Thoracic aorta (tissue), 2 donors: ENCODE measurements at regions not wholly inside any gene's neighbourhood (a gene's known extent, or its start where the extent isn't known, plus 50 kb on each side); places are given as distances from the start of the nearest gene placed in this dataset.

Experiments
- ATAC-seq: fragments of 150-250 bp; one replicate; pipeline ENCODE4 v1.8.0; 2017; ENCODE audit warnings: low read depth; ENCODE audit not compliant: insufficient number of reproducible peaks, low FRiP score
- DNase-seq: peaks from one replicate; pipeline ENCODE4 v3.0.0-alpha.2; 2020; ENCODE audit warnings: low spot score
- H3K27ac ChIP-seq, 2 donors: fragments of 200-600 bp; sonication (generic); 1 replicate in 1 of 2; 2 replicates in 1 of 2; pipeline ENCODE4 v1.5.1; 2016; ENCODE audit warnings: mild to moderate bottlenecking in 2 of 2, moderate library complexity in 2 of 2
- H3K27me3 ChIP-seq: fragments of 200-600 bp; sonication (generic); replicated peaks from 2 replicates; pipeline ENCODE4 v1.6.0; 2016; ENCODE audit warnings: mild to moderate bottlenecking; ENCODE audit not compliant: insufficient read depth
- H3K36me3 ChIP-seq: fragments of 200-600 bp; sonication (generic); one replicate; pipeline ENCODE4 v1.5.1; 2016
- H3K4me1 ChIP-seq, 2 donors: fragments of 200-600 bp; sonication (generic); 1 replicate in 1 of 2; 2 replicates in 1 of 2; pipeline versions ENCODE4 v1.5.1 to v1.6.0; 2016; ENCODE audit warnings: low read depth in 2 of 2, mild to moderate bottlenecking in 1 of 2; ENCODE audit not compliant: control insufficient read depth in 1 of 2
- H3K4me3 ChIP-seq: fragments of 200-600 bp; sonication (generic); 2 replicates; pipeline ENCODE4 v1.5.1; 2016; ENCODE audit warnings: mild to moderate bottlenecking
- H3K9me3 ChIP-seq: fragments of 200-600 bp; sonication (generic); 2 replicates; pipeline ENCODE4 v1.5.1; 2016
- CTCF ChIP-seq: fragments of 200-600 bp; sonication (generic); IDR thresholded peaks from one replicate; pipeline ENCODE4 v1.5.1; 2019; ENCODE audit warnings: antibody characterized with exemption

- Histone ChIP-seq H3K4me3 (no peak overlapping the region), H3K4me1 (no peaks in the 10 kb centered on the region), H3K9me3 (no peaks in the 10 kb centered on the region), H3K27ac (no peak overlapping the region), H3K36me3 (no peaks in the 10 kb centered on the region), H3K27me3 (no peaks in the 10 kb centered on the region)
- no peak for ATAC-seq
- no peak for DNase-seq
- TF ChIP-seq CTCF: no peak
Measured at GRCh38 chr2:17179145-17179808, 339.0 kb downstream of the RAD51AP2 start.

DNA sequence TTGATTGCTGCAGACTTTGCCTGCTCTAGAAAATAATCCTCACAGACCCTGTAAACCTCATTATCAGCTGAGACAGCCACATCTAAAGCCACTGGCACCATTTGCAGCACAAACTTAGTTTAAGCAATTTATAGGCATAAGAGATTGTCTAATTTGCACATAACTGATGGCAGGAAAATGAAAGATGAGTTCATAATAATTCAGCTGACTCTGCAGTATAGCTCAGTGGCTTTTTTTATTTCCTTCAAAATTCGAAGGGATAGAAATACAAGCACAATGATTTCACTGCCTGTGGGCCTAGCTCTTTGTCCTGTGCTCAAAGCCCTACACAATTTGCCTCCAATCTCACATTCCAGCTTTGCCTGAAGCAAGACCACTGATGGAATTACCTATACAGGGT lies 341.2 kb downstream of the RAD51AP2 start:
- Histone ChIP-seq H3K4me1 (no peaks in the 10 kb centered on the region), H3K9me3 (no peaks in the 10 kb centered on the region), H3K27ac (no peak overlapping the region), H3K36me3 (no peaks in the 10 kb centered on the region), H3K4me3 (no peak overlapping the region), H3K27me3 (no peaks in the 10 kb centered on the region)
- ATAC-seq: no peak
- no peak for DNase-seq
- no peak for TF ChIP-seq CTCF

DNA sequence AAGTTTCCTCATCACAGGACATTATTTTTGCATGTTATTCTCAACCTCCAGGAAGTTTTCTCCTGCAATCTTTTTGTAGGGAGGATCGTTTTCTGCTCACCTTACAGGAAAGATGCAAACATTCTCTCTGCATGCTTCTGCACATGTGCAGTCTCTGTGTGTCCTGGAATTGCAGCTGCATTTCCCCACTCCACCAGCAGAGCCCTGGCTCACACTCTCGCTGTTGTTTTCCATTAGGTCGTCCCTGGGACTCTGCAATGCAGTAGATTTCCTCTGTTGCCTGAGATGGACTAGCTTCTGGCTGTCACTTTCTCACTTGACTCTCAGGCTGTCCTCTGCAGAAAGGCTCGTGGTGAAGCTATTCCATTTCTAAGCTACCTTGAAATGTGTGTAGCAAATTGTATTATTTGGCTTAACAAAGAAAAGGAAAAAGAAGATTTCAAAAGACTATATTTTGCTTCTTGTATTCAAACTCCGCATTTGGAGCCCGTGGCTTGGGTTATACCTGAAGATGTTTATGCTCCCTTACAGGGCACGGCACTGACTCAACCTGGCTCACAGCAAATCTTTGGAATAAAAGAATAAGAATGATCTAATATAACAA lies 346.7 kb downstream of the RAD51AP2 start:
- ATAC-seq (no peak), DNase-seq (no peak)
- Histone ChIP-seq H3K9me3 (no peaks in the 10 kb centered on the region), H3K36me3 (no peaks in the 10 kb centered on the region), H3K4me1 (no peaks in the 10 kb centered on the region), H3K27ac (no peak overlapping the region), H3K4me3 (no peak overlapping the region), H3K27me3 (no peaks in the 10 kb centered on the region)
- TF ChIP-seq CTCF: no peak

GRCh38 chr2:17166506-17166905 lies 351.7 kb downstream of the RAD51AP2 start:
- Histone ChIP-seq H3K9me3 (no peaks in the 10 kb centered on the region), H3K27me3 (no peaks in the 10 kb centered on the region), H3K27ac (no peak overlapping the region), H3K4me1 (no peaks in the 10 kb centered on the region), H3K4me3 (no peak overlapping the region), H3K36me3 (no peaks in the 10 kb centered on the region)
- TF ChIP-seq CTCF: no peak
- no peak for DNase-seq
- no peak for ATAC-seq

GRCh38 chr2:17164550-17164949 lies 353.7 kb downstream of the RAD51AP2 start:
- no peaks in the 10 kb centered on the region for H3K9me3 ChIP-seq
- no peaks in the 10 kb centered on the region for H3K27me3 ChIP-seq
- no peaks in the 10 kb centered on the region for H3K36me3 ChIP-seq
- ATAC-seq (no peak), DNase-seq (no peak)
- TF ChIP-seq CTCF: no peak
- no peaks in the 10 kb centered on the region for H3K4me1 ChIP-seq
- no peak overlapping the region for H3K4me3 ChIP-seq
- no peak overlapping the region for H3K27ac ChIP-seq
